ENCODE measurements at regions not wholly inside any gene's neighbourhood (a gene's known extent, or its start where the extent isn't known, plus 50 kb on each side); places are given as distances from the start of the nearest gene placed in this dataset.

- TF ChIP-seq CTCF (IDR thresholded peaks at IDR 0.05) (no peak), POLR2A (IDR thresholded peaks at IDR 0.05) (no peak)
Observed at GRCh38 chr2:11936761-11937160, 190.3 kb downstream of the LPIN1 start.

Data from tibial nerve (tissue), 3 donors.